ENCODE measurements at regions not wholly inside any gene's neighbourhood (a gene's known extent, or its start where the extent isn't known, plus 50 kb on each side); places are given as distances from the start of the nearest gene placed in this dataset.
A peak's percentile ranks its signal among the peaks of the same experiment; 100 is the strongest.

GRCh38 chr2:120677696-120678247 lies 57.9 kb upstream of the GLI2 start:
- H3K4me2 ChIP-seq (ENCODE audit: insufficient read depth, low read length), result no peak overlapping the region
- H3K9me3 ChIP-seq (ENCODE audit: low read depth, low read length), result no peaks in the 10 kb centered on the region
- H4K20me1 ChIP-seq (ENCODE audit: insufficient read depth, low read length), result no peaks in the 10 kb centered on the region
- H3K27ac ChIP-seq (ENCODE audit: low read depth, low read length), result no peak overlapping the region
- DNase-seq (ENCODE audit: insufficient read length, low spot score, missing footprints), result no peak
- H3K36me3 ChIP-seq (ENCODE audit: insufficient read depth, low read length), result no peaks in the 10 kb centered on the region
- peaks cover 11% of the 10 kb centered on the region for H3K4me1 ChIP-seq (ENCODE audit: insufficient read depth, low read length)
- TF ChIP-seq CTCF (IDR thresholded peaks at IDR 0.05; ENCODE audit: extremely low read depth, low read depth, low read length), result no peak
- H3K27me3 ChIP-seq (ENCODE audit: insufficient read depth, low read length), result no peaks in the 10 kb centered on the region
- H3K4me3 ChIP-seq (ENCODE audit: insufficient read depth, low read length), result no peak overlapping the region
- no peak overlapping the region for H2AFZ ChIP-seq (ENCODE audit: low read length)
- H3K79me2 ChIP-seq (ENCODE audit: insufficient read depth, low read length), result no peaks in the 10 kb centered on the region

GRCh38 chr2:120678251-120678650 lies 57.4 kb upstream of the GLI2 start:
- Histone ChIP-seq H3K4me1 (ENCODE audit: insufficient read depth, low read length) (peaks cover 14% of the 10 kb centered on the region), H3K79me2 (ENCODE audit: insufficient read depth, low read length) (no peaks in the 10 kb centered on the region), H3K27me3 (ENCODE audit: insufficient read depth, low read length) (no peaks in the 10 kb centered on the region), H3K4me2 (ENCODE audit: insufficient read depth, low read length) (no peak overlapping the region), H3K9me3 (ENCODE audit: low read depth, low read length) (no peaks in the 10 kb centered on the region), H3K27ac (ENCODE audit: low read depth, low read length) (no peak overlapping the region), H3K4me3 (ENCODE audit: insufficient read depth, low read length) (no peak overlapping the region), H4K20me1 (ENCODE audit: insufficient read depth, low read length) (no peaks in the 10 kb centered on the region), H3K36me3 (ENCODE audit: insufficient read depth, low read length) (no peaks in the 10 kb centered on the region), H2AFZ (ENCODE audit: low read length) (no peak overlapping the region)
- DNase-seq (ENCODE audit: insufficient read length, low spot score, missing footprints), result peak; percentile 81
- TF ChIP-seq CTCF (IDR thresholded peaks at IDR 0.05; ENCODE audit: extremely low read depth, low read depth, low read length), result no peak

- H3K9me3 ChIP-seq (ENCODE audit: low read depth, low read length), result no peaks in the 10 kb centered on the region
- TF ChIP-seq CTCF (IDR thresholded peaks at IDR 0.05; ENCODE audit: extremely low read depth, low read depth, low read length), result no peak
- no peaks in the 10 kb centered on the region for H3K36me3 ChIP-seq (ENCODE audit: insufficient read depth, low read length)
- no peak for DNase-seq (ENCODE audit: insufficient read length, low spot score, missing footprints)
- H3K4me2 ChIP-seq (ENCODE audit: insufficient read depth, low read length), result no peak overlapping the region
- H3K4me3 ChIP-seq (ENCODE audit: insufficient read depth, low read length), result no peak overlapping the region
- no peak overlapping the region for H2AFZ ChIP-seq (ENCODE audit: low read length)
- H4K20me1 ChIP-seq (ENCODE audit: insufficient read depth, low read length), result no peaks in the 10 kb centered on the region
- H3K79me2 ChIP-seq (ENCODE audit: insufficient read depth, low read length), result no peaks in the 10 kb centered on the region
- H3K27me3 ChIP-seq (ENCODE audit: insufficient read depth, low read length), result no peaks in the 10 kb centered on the region
- peaks cover 21% of the 10 kb centered on the region for H3K4me1 ChIP-seq (ENCODE audit: insufficient read depth, low read length)
- no peak overlapping the region for H3K27ac ChIP-seq (ENCODE audit: low read depth, low read length)
These were observed 56.7 kb upstream of the GLI2 start for GRCh38 chr2:120678926-120679325.

GRCh38 chr2:120679526-120679925 lies 56.1 kb upstream of the GLI2 start:
- no peak for DNase-seq (ENCODE audit: insufficient read length, low spot score, missing footprints)
- Histone ChIP-seq H3K4me1 (ENCODE audit: insufficient read depth, low read length) (peaks cover 27% of the 10 kb centered on the region), H3K27ac (ENCODE audit: low read depth, low read length) (no peak overlapping the region), H3K4me3 (ENCODE audit: insufficient read depth, low read length) (no peak overlapping the region), H3K4me2 (ENCODE audit: insufficient read depth, low read length) (no peak overlapping the region), H3K79me2 (ENCODE audit: insufficient read depth, low read length) (no peaks in the 10 kb centered on the region), H3K9me3 (ENCODE audit: low read depth, low read length) (no peaks in the 10 kb centered on the region), H2AFZ (ENCODE audit: low read length) (no peak overlapping the region), H3K27me3 (ENCODE audit: insufficient read depth, low read length) (no peaks in the 10 kb centered on the region), H3K36me3 (ENCODE audit: insufficient read depth, low read length) (no peaks in the 10 kb centered on the region), H4K20me1 (ENCODE audit: insufficient read depth, low read length) (no peaks in the 10 kb centered on the region)
- no peak for TF ChIP-seq CTCF (IDR thresholded peaks at IDR 0.05; ENCODE audit: extremely low read depth, low read depth, low read length)
